Left hindlimb (tissue), 1 donor: ENCODE measurements at regions not wholly inside any gene's neighbourhood (a gene's known extent, or its start where the extent isn't known, plus 50 kb on each side); places are given as distances from the start of the nearest gene placed in this dataset.
"Not testable (repeated sequence)": the region's sequence is repeated elsewhere in the genome, so short reads cannot be mapped to it uniquely, and the experiment has no call there.

ENCODE experiments used
- DNase-seq: peaks from one replicate; pipeline ENCODE4 v3.0.0-alpha.2; 2018

DNA sequence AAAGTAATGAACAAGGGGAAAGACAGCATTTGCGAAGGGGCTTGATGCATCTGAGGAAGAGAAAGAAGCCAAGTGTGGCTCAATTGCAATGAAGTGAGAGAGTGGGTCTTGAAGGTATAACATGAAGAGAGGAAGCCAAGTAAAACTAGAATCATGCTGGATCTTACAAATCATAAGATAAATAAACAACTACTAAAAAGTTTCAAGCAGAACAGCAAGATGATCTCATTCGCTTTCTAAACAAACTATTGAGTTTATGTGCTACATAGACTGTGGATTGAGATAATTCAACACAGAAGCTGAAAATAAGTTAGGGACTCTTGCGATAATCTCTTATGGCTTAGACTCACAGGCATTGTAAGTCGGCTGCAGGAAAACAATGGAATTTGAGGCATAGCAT lies 1310.5 kb upstream of the NRXN1 start:
- DNase-seq = no peak

DNA sequence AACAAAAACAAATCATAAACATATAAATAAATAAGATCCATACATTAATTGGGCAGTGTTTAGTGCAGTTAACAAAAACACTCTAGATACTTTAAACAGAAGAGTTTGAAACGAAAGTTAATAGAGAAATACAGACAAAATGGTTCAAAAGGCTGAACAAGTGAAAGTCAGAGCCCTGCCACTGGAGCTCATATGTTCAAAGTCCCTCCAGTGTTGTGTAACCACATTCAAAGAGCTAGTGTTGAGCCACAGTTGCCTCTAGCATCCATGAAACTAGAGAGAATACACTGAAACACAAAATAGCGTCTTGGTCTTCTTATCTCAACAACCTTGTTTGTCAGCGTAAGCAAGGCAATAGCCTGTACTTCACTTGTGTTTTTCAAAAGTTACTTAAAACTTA lies 1309.8 kb upstream of the NRXN1 start:
- no peak for DNase-seq

GRCh38 chr2:52340171-52340570 lies 1308.2 kb upstream of the NRXN1 start:
- DNase-seq = no peak

DNA sequence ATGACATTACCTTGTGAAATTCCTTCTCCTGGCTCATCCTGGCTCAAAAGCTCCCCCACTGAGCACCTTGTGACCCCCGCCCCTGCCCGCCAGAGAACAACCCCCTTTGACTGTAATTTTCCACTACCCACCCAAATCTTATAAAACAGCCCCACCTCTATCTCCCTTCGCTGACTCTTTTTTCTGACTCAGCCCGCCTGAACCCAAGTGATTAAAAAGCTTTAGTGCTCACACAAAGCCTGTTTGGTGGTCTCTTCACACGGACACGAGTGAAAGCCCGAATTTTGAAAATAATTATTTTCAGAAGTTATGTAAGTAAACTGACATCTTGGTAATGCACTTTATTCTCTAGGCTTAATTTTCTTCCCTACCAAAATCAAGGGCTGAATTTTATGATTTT lies 1305.9 kb upstream of the NRXN1 start:
- DNase-seq = not testable (repeated sequence)

- no peak for DNase-seq
Measured at GRCh38 chr2:52336951-52337350, 1305.0 kb upstream of the NRXN1 start.

DNA sequence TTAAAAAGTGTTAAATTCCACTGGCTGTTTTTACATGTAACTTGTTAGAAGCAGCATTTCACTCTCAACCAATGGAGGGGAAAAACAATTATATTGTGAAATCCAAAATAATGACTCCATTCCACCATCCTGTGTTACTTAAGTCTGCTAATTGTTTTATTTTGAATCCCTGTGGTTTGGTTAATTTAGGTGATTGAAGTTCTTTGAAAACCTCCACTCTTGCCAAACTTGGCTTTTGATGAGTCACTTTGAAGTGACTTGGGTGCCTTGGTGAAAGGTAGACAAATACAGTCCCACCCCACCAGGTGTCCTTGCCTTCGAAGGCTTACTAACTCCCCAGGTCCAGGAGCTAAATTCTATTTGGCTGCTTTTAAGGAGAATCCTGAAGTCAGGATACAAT lies 1303.8 kb upstream of the NRXN1 start:
- DNase-seq = no peak

DNA sequence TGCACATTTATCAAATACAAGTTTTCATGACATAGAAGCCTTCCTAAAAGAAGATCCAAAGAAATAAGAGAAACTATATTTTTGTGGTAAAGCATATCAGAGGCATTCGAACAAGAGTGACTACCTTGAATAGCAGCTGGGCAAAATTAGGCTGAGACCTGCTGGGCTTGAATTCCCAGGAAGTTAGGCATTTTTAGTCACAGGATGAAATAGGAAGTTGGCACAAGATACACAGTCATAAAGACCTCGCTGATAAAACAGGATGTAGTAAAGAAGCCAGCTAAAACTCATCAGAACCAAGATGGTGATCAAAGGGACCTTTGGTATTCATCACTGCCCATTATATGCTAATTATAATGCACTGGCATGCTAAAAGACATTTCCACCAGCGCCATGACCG lies 1302.3 kb upstream of the NRXN1 start:
- DNase-seq = no peak

DNA sequence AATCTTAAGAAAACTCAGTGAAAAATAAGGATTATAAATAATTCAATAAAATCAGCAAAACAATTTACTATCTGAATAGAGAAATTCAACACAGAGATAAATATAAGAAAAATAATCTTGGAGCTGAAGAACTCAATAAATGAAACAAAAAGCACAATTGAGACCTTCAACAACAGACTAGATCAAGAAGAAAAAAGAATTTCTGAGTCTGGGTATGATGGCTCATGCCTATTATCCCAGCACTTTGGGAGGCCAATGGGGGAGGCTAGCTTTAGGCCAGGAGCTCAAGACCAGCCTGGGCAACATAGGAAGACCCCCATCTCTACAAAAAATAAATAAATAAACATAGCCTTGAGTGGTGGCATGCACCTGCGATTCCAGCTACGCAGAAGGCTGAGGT lies 1295.7 kb upstream of the NRXN1 start:
- DNase-seq = no peak

DNA sequence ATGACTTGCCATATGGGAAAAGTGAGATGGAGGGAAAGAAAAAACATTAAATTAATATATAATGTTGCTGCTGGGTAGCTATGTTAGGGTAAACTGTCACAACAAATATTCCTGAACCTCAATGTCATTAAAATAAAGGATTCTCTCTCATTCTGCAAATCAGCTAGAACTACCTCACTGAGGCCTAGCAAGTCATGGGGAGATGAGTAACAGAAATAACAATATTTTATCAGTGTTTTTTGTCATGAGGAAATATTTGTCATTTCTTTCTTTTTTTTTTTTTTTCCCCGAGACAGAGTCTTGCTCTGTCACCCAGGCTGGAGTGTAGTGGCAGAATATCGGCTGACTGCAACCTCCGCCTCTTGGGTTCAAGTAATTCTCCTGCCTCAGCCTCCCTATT lies 1282.3 kb upstream of the NRXN1 start:
- DNase-seq = no peak

- DNase-seq = no peak
Measured at GRCh38 chr2:52312486-52312885, 1280.6 kb upstream of the NRXN1 start.

- DNase-seq = no peak
Measured at GRCh38 chr2:52311862-52312261, 1279.9 kb upstream of the NRXN1 start.

- DNase-seq = no peak
Measured at GRCh38 chr2:52308156-52308555, 1276.2 kb upstream of the NRXN1 start.

GRCh38 chr2:52294628-52295027 lies 1262.7 kb upstream of the NRXN1 start:
- DNase-seq = no peak

GRCh38 chr2:52292801-52293200 lies 1260.9 kb upstream of the NRXN1 start:
- no peak for DNase-seq

GRCh38 chr2:52289741-52290140 lies 1257.8 kb upstream of the NRXN1 start:
- DNase-seq = no peak

- DNase-seq = no peak
Measured at GRCh38 chr2:52288596-52288995, 1256.7 kb upstream of the NRXN1 start.

DNA sequence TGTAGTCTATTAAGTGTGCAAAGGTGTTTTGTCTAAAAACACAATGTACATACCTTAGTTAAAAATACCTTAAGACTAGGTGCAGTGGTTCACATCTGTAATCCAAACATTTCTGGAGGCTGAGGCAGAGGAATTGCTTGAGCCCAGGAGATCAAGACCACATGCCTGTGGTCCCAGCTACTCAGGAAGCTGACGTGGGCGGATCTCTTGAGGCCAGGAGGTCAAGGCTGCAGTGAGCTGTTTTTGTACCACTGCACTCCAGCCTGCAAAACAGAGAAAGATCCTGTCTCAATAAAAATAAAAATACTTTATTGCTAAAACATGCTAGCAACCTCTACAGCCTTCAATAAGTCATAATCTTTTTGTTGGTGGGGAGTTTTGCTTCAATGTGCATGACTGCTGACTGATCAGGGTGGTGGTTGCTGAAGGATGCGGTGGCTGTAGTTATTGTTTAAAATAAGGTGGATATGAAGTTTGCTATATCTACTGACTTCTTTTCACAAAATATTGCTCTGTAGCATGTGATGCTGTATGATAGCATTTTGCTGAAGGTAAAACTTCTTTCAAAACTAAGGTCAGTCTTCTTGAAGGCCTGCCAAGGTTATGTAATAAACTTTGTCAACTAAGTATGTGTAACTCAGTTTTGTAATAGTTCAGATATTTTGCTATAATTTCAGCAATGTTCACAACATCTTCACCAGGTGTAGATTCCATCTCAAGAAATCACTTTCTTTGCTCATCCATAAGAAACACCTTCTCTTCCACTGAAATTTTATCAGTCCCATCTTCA lies 1238.0 kb upstream of the NRXN1 start:
- no peak for DNase-seq

DNA sequence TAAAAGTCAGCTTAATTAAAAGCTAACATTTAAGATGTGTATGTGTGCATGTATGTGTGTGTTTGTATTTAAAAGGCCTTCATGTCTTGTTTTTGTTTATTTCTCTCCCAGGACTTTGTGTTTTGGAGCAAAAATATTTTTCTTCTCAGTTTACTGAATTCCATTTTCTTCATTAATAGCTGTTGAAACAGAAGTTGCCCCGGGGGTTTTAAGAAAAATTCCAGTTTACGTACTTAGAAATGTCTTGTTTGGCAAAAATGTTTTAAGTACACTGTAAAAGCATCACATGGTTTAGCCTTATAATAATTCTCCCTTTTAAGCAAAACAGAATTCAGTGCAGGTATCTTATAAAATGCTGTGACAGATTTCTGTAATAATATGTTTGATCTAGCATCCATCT lies 1233.0 kb upstream of the NRXN1 start:
- no peak for DNase-seq

DNA sequence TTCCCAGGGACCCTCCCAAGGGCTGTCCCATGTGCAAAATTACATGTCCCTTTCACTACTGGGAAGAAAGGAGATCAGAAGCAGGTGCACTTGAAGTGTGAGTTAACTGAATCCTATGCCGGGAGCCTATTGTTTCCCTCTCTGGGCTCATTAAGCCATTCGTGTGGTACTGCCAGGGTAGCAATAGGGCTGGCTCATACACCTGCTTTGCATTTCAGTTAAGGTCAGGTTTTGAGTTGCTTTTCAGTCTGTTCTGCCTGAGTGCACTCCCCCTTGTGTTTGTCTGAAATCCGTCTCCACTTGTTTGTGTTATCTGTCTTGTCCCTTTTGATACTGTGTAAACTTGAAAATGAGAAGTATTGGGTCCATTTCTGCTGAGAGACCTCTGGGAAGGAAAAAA lies 1232.6 kb upstream of the NRXN1 start:
- DNase-seq = no peak

DNA sequence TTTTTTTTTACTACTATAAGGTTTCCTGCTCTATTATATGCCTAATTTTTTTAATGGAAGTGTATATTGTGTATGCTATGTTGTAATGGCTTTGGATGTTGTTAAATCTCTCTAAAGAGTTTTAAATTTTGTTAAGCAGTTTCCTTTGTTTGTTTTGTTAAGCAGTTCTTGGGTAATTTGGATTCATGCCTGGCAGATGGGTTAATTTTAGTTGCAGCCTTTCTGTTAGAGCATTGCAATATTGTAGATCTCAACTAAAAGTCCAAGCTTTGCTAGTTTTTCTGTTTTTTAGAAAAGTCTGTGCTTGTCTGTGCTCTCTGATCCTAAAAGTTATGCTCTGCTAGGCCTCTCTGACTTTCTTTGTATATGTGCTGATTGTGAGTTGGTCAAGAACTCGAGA lies 1229.0 kb upstream of the NRXN1 start:
- no peak for DNase-seq

GRCh38 chr2:52258967-52259366 lies 1227.0 kb upstream of the NRXN1 start:
- not testable (repeated sequence) for DNase-seq

DNA sequence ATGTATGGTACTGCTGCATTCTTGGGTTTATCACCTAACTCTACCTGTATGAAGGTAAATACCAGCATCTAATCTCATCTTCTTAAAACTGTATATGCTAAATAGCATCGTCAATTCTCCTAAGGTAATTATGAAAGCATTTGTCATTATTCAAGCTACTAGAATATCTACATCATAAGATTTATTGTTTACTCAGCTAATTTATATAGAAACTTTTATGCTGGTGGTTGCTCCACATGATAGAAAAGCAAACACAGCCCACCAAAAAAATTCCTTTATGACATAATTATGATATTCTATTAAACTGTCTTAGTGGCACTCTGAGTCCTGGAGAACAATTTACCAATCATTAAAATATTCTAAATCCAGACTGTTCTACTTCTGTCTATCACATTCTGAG lies 1226.1 kb upstream of the NRXN1 start:
- DNase-seq = no peak

- DNase-seq = no peak
Measured at GRCh38 chr2:52253416-52253980, 1221.6 kb upstream of the NRXN1 start.

DNA sequence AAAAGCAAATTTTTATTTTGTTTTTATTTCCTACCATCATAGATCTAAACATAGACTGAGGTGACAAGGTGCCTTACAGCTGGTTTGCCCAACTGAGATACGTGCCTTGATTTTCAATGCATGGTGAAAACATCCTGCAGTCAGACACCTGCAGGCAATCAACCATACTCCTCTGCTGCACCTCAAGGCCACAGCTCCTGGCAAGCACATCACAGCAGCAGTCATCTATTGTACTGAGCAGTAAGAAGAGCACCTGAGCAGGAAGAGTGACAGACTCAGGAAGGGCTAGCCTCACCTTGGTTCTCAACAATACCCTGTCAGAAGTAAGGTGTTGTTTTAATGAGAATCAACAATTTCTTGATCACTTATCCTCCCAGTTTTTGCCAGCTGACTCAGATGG lies 1206.8 kb upstream of the NRXN1 start:
- no peak for DNase-seq

DNA sequence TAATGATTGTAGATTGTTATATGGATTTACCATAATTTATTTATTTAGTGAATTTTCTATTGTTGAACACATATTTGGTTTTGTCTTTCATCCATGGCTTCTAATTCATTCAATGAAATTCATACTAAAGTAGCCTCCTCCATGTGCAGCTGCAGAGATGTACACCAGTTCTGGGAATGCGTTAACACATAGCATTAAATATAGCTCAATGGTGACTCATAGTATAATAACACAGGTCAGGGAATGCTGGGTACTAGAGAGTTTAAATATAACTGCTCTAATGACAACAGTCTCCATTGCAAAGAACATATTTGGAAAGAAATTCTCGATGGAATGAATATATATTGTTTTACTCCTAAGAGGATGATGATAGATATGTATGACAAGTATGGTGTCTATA lies 1190.2 kb upstream of the NRXN1 start:
- no peak for DNase-seq
